Lower leg skin (tissue), 3 donors: ENCODE measurements at regions not wholly inside any gene's neighbourhood (a gene's known extent, or its start where the extent isn't known, plus 50 kb on each side); places are given as distances from the start of the nearest gene placed in this dataset.

Experiments
- POLR2A ChIP-seq, 2 donors: fragments of 450-650 bp; IDR thresholded peaks; one replicate each; pipeline ENCODE4 v1.6.1; 2016 to 2017; ENCODE audit warnings: antibody characterized with exemption in 2 of 2, mild to moderate bottlenecking in 1 of 2, moderate library complexity in 1 of 2
- TF ChIP-seq, protein P1 (sequence below), 3 donors: fragments of 450-650 bp; IDR thresholded peaks; one replicate each; pipeline ENCODE4 v1.5.1; 2016; ENCODE audit warnings: antibody characterized with exemption in 3 of 3, mild to moderate bottlenecking in 3 of 3, moderate library complexity in 2 of 3

DNA sequence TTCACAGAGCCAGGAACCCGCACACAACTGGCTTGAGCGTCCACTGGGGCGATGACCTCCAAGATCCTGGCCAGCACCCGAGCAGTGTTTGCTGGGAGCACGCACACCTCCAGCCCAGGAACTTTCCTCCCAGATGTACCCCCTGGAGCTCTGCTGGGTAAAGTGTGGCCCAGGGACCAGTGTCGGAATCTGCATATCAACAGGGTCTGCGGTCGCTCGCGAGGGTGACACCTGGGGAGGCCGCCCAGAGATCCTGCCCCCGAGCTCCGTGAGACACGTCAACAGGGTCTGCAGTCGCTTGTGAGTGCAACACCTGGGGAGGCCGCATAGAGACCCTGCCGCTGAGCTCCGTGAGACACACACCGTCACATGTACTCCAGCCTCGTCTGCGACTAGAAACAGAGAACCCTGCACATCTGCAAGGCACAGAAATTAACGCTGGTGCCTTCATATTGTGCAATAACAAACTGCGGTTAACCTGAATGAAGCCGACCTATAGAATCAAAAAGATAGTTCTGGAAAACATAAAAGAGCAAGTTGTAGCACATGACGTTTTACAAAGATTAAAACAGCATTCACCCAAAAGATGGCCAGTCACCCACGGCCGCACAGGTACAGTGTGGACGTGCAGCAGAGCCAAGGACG lies 172.4 kb downstream of the BRD1 start:
- TF ChIP-seq, protein P1, sequence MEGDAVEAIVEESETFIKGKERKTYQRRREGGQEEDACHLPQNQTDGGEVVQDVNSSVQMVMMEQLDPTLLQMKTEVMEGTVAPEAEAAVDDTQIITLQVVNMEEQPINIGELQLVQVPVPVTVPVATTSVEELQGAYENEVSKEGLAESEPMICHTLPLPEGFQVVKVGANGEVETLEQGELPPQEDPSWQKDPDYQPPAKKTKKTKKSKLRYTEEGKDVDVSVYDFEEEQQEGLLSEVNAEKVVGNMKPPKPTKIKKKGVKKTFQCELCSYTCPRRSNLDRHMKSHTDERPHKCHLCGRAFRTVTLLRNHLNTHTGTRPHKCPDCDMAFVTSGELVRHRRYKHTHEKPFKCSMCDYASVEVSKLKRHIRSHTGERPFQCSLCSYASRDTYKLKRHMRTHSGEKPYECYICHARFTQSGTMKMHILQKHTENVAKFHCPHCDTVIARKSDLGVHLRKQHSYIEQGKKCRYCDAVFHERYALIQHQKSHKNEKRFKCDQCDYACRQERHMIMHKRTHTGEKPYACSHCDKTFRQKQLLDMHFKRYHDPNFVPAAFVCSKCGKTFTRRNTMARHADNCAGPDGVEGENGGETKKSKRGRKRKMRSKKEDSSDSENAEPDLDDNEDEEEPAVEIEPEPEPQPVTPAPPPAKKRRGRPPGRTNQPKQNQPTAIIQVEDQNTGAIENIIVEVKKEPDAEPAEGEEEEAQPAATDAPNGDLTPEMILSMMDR (IDR thresholded peaks at IDR 0.05), result no peak
- no peak for TF ChIP-seq POLR2A (IDR thresholded peaks at IDR 0.05)
